GM12878 (cell line): ENCODE measurements at regions not wholly inside any gene's neighbourhood (a gene's known extent, or its start where the extent isn't known, plus 50 kb on each side); places are given as distances from the start of the nearest gene placed in this dataset.

Experiments
- BHLHE40 ChIP-seq, 2 experiments: fragments of 450-650 bp in 1 of 2; IDR thresholded peaks; 2 replicates each; pipeline ENCODE4 v1.6.1; 2011 to 2017; ENCODE audit warnings: low read depth in 2 of 2, borderline replicate concordance in 1 of 2, improper control_type of control experiment in 1 of 2, low read length in 1 of 2, mild to moderate bottlenecking in 1 of 2
- CBX5 ChIP-seq: sonication (generic); IDR thresholded peaks from 2 replicates; pipeline ENCODE4 v1.6.1; 2016; ENCODE audit warnings: low read depth, moderate library complexity, mild to moderate bottlenecking, inconsistent platforms
- CREB1 ChIP-seq: IDR thresholded peaks from 2 replicates; pipeline ENCODE4 v1.6.1; 2012; ENCODE audit warnings: low read depth, mild to moderate bottlenecking, inconsistent platforms
- CTCF ChIP-seq, 3 experiments: IDR thresholded peaks in 2 of 3; conservative IDR thresholded peaks in 1 of 3; 2 replicates each; pipeline ENCODE4 v1.5.1; 2011; ENCODE audit warnings: low read depth in 3 of 3, low read length in 3 of 3, mild to moderate bottlenecking in 3 of 3, control low read depth in 2 of 3, moderate library complexity in 2 of 3, inconsistent platforms in 1 of 3, mixed read lengths in 1 of 3; ENCODE audit not compliant: control insufficient read depth in 2 of 3, insufficient read depth in 1 of 3; ENCODE audit errors: extremely low read depth in 1 of 3
- REST ChIP-seq: IDR thresholded peaks from 2 replicates; pipeline ENCODE4 v1.6.1; 2012; ENCODE audit warnings: mild to moderate bottlenecking, low read depth, low read length
- SIX5 ChIP-seq: IDR thresholded peaks from 2 replicates; pipeline ENCODE4 v1.6.1; 2011; ENCODE audit warnings: mild to moderate bottlenecking, low read depth, low read length, moderate library complexity; ENCODE audit not compliant: severe bottlenecking

GRCh38 chr9:78438780-78439179, 141.9 kb downstream of the PSAT1 start:
- TF ChIP-seq CTCF (IDR thresholded peaks at IDR 0.05 in 2 of 3, conservative IDR thresholded peaks at IDR 0.05 in 1 of 3; ENCODE audit: control insufficient read depth in 2 of 3, extremely low read depth in 1 of 3, insufficient read depth in 1 of 3, low read depth in 3 of 3, low read length in 3 of 3) = no peak
- no peak for TF ChIP-seq SIX5
- TF ChIP-seq CBX5 = no peak
- no peak for TF ChIP-seq CREB1
- TF ChIP-seq REST = no peak
- TF ChIP-seq BHLHE40 (IDR thresholded peaks at IDR 0.05; ENCODE audit: borderline replicate concordance in 1 of 2, low read depth in 2 of 2, low read length in 1 of 2) = no peak
